BLaER1 treated with 17β-estradiol and CSF1 and Interleukin-3, amounts not matched to agents 10 nM and 100 nM (cell line): ENCODE measurements at regions not wholly inside any gene's neighbourhood (a gene's known extent, or its start where the extent isn't known, plus 50 kb on each side); places are given as distances from the start of the nearest gene placed in this dataset.

Experiments used
- H3K27ac ChIP-seq, 11 experiments: shearing (Covaris generic); formaldehyde crosslinking; 2 replicates each; pipeline ENCODE4 v1.8.1; 2022
- H3K27me3 ChIP-seq, 11 experiments: shearing (Covaris generic); formaldehyde crosslinking; 2 replicates each; pipeline ENCODE4 v1.8.1; 2022
- H3K36me3 ChIP-seq, 11 experiments: shearing (Covaris generic); formaldehyde crosslinking; 2 replicates each; pipeline ENCODE4 v1.8.1; 2022
- H3K4me1 ChIP-seq, 10 experiments: shearing (Covaris generic); formaldehyde crosslinking; 2 replicates each; pipeline ENCODE4 v1.8.1; 2022
- H3K4me2 ChIP-seq, 11 experiments: shearing (Covaris generic); formaldehyde crosslinking; 2 replicates each; pipeline ENCODE4 v1.8.1; 2022
- H3K4me3 ChIP-seq, 10 experiments: shearing (Covaris generic); formaldehyde crosslinking; 2 replicates each; pipeline ENCODE4 v1.8.1; 2022
- H3K9ac ChIP-seq, 11 experiments: shearing (Covaris generic); formaldehyde crosslinking; 2 replicates each; pipeline ENCODE4 v1.8.1; 2022
- H3K9me3 ChIP-seq, 11 experiments: shearing (Covaris generic); formaldehyde crosslinking; replicated peaks in 1 of 11; 2 replicates each; pipeline ENCODE4 v1.8.1; 2022
- H4K20me1 ChIP-seq, 11 experiments: shearing (Covaris generic); formaldehyde crosslinking; 2 replicates each; pipeline ENCODE4 v1.8.1; 2022
- Cebpa-rat ChIP-seq, 11 experiments: shearing (Covaris generic); IDR thresholded peaks; 2 replicates each; pipeline ENCODE4 v1.8.1; 2022

DNA sequence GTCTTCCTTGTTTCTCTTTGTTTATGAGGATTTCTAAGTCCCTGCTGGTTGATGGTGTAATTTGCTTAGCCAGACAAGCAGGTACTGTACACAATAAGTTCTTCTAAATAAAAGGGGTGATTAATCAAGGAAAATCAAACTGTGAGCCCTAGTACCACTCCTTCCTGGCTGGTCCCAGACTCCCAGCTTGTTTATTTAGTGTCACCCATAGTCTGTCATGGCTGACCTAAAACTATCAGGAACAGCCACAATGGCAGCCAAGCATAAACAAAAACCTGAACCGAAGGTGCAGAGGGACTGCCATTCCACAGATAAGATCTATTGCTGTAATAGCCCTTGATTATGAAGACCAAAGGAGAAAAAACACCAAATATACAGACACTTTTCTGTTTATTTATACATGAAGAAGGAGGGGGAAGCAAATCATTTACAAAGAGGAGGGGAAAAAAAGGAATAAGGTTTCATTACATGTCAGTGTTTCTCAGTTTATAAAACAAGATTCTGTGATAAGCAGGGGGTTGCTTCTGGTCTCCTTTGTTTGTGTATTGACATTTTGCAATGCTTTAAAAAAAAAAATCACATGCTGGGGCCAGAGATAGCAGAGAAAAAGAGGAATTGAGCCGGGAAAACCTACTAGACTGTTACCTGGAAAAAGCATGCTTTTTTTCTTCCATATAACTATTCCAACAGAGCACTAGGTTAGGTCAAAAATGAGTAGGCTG is 182.4 kb upstream of the DPH6 start:
- Histone ChIP-seq H3K4me2 (no peak overlapping the region), H3K4me3 (no peak overlapping the region), H4K20me1 (no peaks in the 10 kb centered on the region)

DNA sequence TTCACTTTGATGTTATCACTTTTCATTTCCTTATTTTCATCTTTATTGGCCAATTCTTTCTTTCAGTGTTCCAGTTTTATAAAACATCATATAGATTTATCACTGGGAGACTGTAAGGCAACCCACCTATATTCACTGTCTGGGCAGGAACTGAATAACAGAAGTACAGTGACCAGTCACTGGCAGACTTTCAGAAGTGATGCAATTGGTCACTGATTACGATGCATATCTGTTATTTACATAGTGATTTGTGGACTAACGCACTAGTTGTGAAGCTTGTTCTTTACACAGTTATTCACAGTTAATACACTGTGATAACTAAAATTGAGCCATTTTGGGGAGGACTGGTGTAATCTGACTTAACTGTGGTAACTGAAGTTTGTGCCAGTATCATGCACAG is 190.2 kb upstream of the DPH6 start:
- Histone ChIP-seq H3K4me3 (no peak overlapping the region), H3K9me3 (peaks cover 0 to 14% (median 0%) of the 10 kb centered on the region in 11 experiments; a peak in 2 of 22 replicates), H3K36me3 (no peaks in the 10 kb centered on the region), H3K9ac (no peak overlapping the region), H3K27ac (no peak overlapping the region), H3K4me1 (no peaks in the 10 kb centered on the region), H3K27me3 (no peaks in the 10 kb centered on the region), H3K4me2 (no peak overlapping the region), H4K20me1 (no peaks in the 10 kb centered on the region)
- TF ChIP-seq Cebpa-rat (IDR thresholded peaks at IDR 0.05): no peak

More for the DNA sequence above, 182.4 kb upstream of the DPH6 start:
- Histone ChIP-seq H3K9me3 (no peaks in the 10 kb centered on the region), H3K9ac (no peak overlapping the region), H3K27ac (no peak overlapping the region), H3K36me3 (no peaks in the 10 kb centered on the region), H3K27me3 (no peaks in the 10 kb centered on the region), H3K4me1 (no peaks in the 10 kb centered on the region)
- no peak for TF ChIP-seq Cebpa-rat (IDR thresholded peaks at IDR 0.05)

GRCh38 chr15:35737441-35737840 is 191.5 kb upstream of the DPH6 start:
- H3K4me3 ChIP-seq: no peak overlapping the region
- TF ChIP-seq Cebpa-rat (IDR thresholded peaks at IDR 0.05): no peak
- no peaks in the 10 kb centered on the region for H3K36me3 ChIP-seq
- H4K20me1 ChIP-seq: no peaks in the 10 kb centered on the region
- H3K27ac ChIP-seq: no peak overlapping the region
- no peaks in the 10 kb centered on the region for H3K4me1 ChIP-seq
- H3K9ac ChIP-seq: no peak overlapping the region
- no peaks in the 10 kb centered on the region for H3K27me3 ChIP-seq
- H3K9me3 ChIP-seq: peaks cover 0 to 14% (median 0%) of the 10 kb centered on the region in 11 experiments; a peak in 2 of 22 replicates
- H3K4me2 ChIP-seq: no peak overlapping the region

DNA sequence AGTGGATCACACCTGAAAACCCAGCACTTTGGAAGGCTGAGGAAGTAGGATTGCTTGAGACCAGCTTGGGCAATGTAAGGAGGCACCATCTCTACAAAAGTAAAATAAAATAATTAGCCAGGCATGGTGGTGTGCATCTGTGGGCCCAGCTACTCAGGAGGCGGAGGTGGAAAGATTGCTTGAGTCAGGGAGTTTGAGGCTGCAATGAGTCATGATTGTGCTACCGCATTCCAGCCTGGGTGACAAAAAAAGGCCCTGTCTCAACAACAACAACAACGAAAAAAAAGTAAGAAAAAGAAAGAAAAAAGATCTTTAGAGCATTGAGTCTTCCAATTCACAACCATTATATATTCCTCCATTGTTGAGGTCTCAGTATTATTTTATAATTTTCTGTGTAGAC is 192.4 kb upstream of the DPH6 start:
- no peak for TF ChIP-seq Cebpa-rat (IDR thresholded peaks at IDR 0.05)
- no peaks in the 10 kb centered on the region for H4K20me1 ChIP-seq
- H3K4me3 ChIP-seq: no peak overlapping the region
- no peaks in the 10 kb centered on the region for H3K4me1 ChIP-seq
- peaks cover 0 to 14% (median 0%) of the 10 kb centered on the region in 11 experiments; a peak in 2 of 22 replicates for H3K9me3 ChIP-seq
- no peak overlapping the region for H3K4me2 ChIP-seq
- no peaks in the 10 kb centered on the region for H3K36me3 ChIP-seq
- no peak overlapping the region for H3K27ac ChIP-seq
- no peaks in the 10 kb centered on the region for H3K27me3 ChIP-seq
- no peak overlapping the region for H3K9ac ChIP-seq

DNA sequence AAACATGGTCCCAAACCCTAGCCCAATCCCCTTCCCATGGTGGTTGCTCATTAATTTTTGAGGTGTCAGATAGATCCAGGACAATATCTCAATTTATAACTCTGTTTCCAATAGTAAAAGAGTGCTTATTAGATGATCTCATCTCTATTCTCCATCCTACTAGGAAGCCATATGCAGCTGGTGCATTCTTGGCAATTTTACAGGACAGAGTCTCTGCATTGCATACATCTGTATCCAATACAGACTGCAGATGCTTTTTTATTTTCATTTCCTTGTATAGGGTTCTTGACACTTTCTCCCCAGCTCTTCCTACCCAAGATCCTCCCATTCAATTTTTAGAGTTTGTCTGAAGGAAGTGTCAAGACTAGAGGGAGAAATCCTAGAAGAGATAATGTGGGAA is 194.8 kb upstream of the DPH6 start:
- Histone ChIP-seq H3K27me3 (no peaks in the 10 kb centered on the region), H3K9ac (no peak overlapping the region), H3K4me3 (no peak overlapping the region), H3K4me2 (no peak overlapping the region), H3K9me3 (peaks cover 0 to 14% (median 0%) of the 10 kb centered on the region in 11 experiments; a peak in 2 of 22 replicates), H3K36me3 (no peaks in the 10 kb centered on the region), H4K20me1 (no peaks in the 10 kb centered on the region), H3K4me1 (no peaks in the 10 kb centered on the region), H3K27ac (no peak overlapping the region)
- TF ChIP-seq Cebpa-rat (IDR thresholded peaks at IDR 0.05): no peak

DNA sequence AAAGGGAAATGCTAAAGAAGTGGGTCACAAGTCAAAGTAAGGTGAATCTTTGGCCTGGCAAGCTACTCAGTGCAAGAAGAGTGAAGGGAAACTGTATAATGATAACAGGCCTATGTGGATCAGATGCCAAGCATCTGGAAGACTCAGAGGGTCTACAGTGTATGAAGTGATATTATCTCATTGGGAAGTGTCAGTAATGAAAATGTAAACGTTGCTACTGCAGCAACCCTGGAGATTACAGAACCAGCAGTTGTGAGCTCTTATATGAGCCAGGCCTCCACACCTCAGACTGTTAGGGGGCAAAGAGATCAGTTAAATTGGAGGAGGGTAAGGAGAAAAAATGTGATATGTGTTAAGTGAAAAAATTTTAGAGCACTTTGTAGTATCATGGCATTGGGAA is 195.4 kb upstream of the DPH6 start:
- H3K9me3 ChIP-seq: peaks cover 0 to 14% (median 0%) of the 10 kb centered on the region in 11 experiments; a peak in 2 of 22 replicates
- no peaks in the 10 kb centered on the region for H3K36me3 ChIP-seq
- H3K4me1 ChIP-seq: no peaks in the 10 kb centered on the region
- no peaks in the 10 kb centered on the region for H3K27me3 ChIP-seq
- H4K20me1 ChIP-seq: no peaks in the 10 kb centered on the region
- H3K4me3 ChIP-seq: no peak overlapping the region
- TF ChIP-seq Cebpa-rat (IDR thresholded peaks at IDR 0.05): no peak
- H3K4me2 ChIP-seq: no peak overlapping the region
- no peak overlapping the region for H3K27ac ChIP-seq
- H3K9ac ChIP-seq: no peak overlapping the region

GRCh38 chr15:35741881-35742280 is 195.9 kb upstream of the DPH6 start:
- H3K9me3 ChIP-seq: peaks cover 0 to 14% (median 0%) of the 10 kb centered on the region in 11 experiments; a peak in 2 of 22 replicates
- no peaks in the 10 kb centered on the region for H3K4me1 ChIP-seq
- no peak overlapping the region for H3K4me2 ChIP-seq
- no peak for TF ChIP-seq Cebpa-rat (IDR thresholded peaks at IDR 0.05)
- H3K4me3 ChIP-seq: no peak overlapping the region
- H3K27ac ChIP-seq: no peak overlapping the region
- no peaks in the 10 kb centered on the region for H4K20me1 ChIP-seq
- no peaks in the 10 kb centered on the region for H3K36me3 ChIP-seq
- no peak overlapping the region for H3K9ac ChIP-seq
- no peaks in the 10 kb centered on the region for H3K27me3 ChIP-seq

GRCh38 chr15:35743321-35743720 is 197.4 kb upstream of the DPH6 start:
- no peaks in the 10 kb centered on the region for H3K36me3 ChIP-seq
- no peaks in the 10 kb centered on the region for H3K27me3 ChIP-seq
- TF ChIP-seq Cebpa-rat (IDR thresholded peaks at IDR 0.05): no peak
- H4K20me1 ChIP-seq: no peaks in the 10 kb centered on the region
- H3K4me2 ChIP-seq: no peak overlapping the region
- H3K9ac ChIP-seq: no peak overlapping the region
- no peaks in the 10 kb centered on the region for H3K4me1 ChIP-seq
- peaks cover 0 to 1% (median 0%) of the 10 kb centered on the region in 11 experiments; a peak in 1 of 22 replicates for H3K9me3 ChIP-seq
- H3K27ac ChIP-seq: no peak overlapping the region
- H3K4me3 ChIP-seq: no peak overlapping the region

DNA sequence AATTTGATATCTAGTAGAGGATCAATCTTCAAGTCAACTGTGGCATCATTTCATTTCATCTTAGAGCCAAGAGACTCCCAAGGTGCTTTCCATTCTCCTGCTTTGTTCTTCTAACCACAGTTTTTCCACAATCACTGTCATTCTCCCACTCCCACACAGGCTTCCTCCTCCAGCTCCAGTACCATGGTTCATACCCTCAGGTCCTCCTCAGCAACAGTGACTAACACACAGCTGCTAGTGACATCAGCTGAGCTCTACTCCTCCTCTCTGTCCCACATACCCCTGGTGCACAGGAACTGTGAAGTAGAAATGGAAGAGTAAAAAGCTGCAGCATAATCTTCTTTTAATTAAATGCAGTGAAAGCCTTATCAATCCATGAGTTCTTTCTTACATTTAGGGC is 200.2 kb upstream of the DPH6 start:
- Histone ChIP-seq H3K4me1 (no peaks in the 10 kb centered on the region), H3K36me3 (no peaks in the 10 kb centered on the region), H4K20me1 (no peaks in the 10 kb centered on the region), H3K27me3 (no peaks in the 10 kb centered on the region), H3K27ac (no peak overlapping the region), H3K9me3 (no peaks in the 10 kb centered on the region; a peak in 1 of 22 replicates), H3K4me2 (no peak overlapping the region), H3K4me3 (no peak overlapping the region), H3K9ac (no peak overlapping the region)
- TF ChIP-seq Cebpa-rat (IDR thresholded peaks at IDR 0.05): no peak

GRCh38 chr15:35748105-35748504 is 202.1 kb upstream of the DPH6 start:
- H3K27me3 ChIP-seq: no peaks in the 10 kb centered on the region
- no peak overlapping the region for H3K27ac ChIP-seq
- no peaks in the 10 kb centered on the region for H3K4me1 ChIP-seq
- H3K4me2 ChIP-seq: no peak overlapping the region
- no peaks in the 10 kb centered on the region for H3K9me3 ChIP-seq
- no peak for TF ChIP-seq Cebpa-rat (IDR thresholded peaks at IDR 0.05)
- no peak overlapping the region for H3K4me3 ChIP-seq
- H3K36me3 ChIP-seq: no peaks in the 10 kb centered on the region
- no peaks in the 10 kb centered on the region for H4K20me1 ChIP-seq
- H3K9ac ChIP-seq: no peak overlapping the region
